AG10803 (cell line): ENCODE measurements at regions not wholly inside any gene's neighbourhood (a gene's known extent, or its start where the extent isn't known, plus 50 kb on each side); places are given as distances from the start of the nearest gene placed in this dataset.

ENCODE experiments used
- DNase-seq: peaks from one replicate; pipeline ENCODE4 v3.0.0; 2010; ENCODE audit warnings: low read depth
- H3K4me3 ChIP-seq: 2 replicates; pipeline ENCODE4 v1.5.1; 2011; ENCODE audit warnings: mild to moderate bottlenecking, low read length, control low read depth
- TF ChIP-seq, protein P1 (sequence below): conservative IDR thresholded peaks from 2 replicates; pipeline ENCODE4 v1.5.1; 2011; ENCODE audit warnings: mild to moderate bottlenecking, low read length, control low read depth, inconsistent platforms

DNA sequence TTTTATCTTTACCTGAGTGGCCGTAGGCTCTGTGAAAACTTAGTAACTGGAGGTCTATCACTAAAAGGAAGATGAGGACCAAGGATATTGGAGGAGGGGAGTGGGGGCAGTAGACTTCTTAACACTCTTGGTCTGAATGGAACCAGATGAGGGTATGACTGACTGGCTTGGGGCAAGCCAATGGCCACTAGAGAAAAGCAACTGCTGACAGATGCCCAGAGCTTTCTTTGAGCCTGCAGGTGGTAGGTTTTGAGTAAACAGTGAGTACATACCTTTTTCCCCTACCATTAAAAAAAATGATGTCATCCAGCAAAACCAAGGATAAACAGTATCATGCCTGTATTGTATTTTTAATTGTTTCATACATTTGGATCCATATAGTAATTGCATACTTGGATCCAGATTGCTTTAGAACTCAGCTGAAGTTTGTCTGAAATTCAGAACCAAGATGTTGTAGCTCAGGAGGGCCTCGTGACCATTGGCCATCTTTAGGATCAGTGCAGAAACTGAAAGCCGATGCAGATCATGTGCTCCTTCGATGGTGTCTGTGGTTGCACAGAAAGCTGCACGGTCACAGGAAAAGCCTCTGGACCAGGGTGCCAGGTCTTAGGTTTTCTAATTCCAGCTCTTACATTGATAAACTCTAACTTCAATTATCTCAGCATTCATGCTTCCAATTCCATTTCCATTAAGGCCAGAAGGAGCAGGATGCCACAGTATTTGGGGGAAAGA lies 131.0 kb downstream of the PDGFRA start:
- H3K4me3 ChIP-seq = no peak overlapping the region
- DNase-seq = no peak
- TF ChIP-seq, protein P1, sequence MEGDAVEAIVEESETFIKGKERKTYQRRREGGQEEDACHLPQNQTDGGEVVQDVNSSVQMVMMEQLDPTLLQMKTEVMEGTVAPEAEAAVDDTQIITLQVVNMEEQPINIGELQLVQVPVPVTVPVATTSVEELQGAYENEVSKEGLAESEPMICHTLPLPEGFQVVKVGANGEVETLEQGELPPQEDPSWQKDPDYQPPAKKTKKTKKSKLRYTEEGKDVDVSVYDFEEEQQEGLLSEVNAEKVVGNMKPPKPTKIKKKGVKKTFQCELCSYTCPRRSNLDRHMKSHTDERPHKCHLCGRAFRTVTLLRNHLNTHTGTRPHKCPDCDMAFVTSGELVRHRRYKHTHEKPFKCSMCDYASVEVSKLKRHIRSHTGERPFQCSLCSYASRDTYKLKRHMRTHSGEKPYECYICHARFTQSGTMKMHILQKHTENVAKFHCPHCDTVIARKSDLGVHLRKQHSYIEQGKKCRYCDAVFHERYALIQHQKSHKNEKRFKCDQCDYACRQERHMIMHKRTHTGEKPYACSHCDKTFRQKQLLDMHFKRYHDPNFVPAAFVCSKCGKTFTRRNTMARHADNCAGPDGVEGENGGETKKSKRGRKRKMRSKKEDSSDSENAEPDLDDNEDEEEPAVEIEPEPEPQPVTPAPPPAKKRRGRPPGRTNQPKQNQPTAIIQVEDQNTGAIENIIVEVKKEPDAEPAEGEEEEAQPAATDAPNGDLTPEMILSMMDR = no peak

DNA sequence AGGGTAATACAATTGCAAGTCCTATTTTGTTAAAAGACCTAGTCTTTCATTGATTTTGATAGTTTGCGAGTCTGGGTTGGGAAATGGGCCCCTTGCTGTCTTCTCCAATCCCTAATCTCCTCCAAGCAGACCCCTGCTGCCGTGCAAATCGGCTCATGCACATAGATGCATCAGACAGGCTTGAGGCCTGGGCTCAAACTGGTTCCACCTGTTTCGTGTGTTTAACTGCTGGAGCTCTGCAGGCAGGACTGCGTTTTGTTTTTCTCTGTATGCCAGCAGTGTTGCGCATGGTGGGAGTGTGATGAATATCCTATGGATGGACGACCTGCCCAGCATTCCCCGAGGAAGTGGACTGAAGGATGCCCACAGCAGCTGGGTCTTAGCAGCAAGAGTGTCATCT lies 133.9 kb downstream of the PDGFRA start:
- TF ChIP-seq, protein P1 = no peak
- no peak for DNase-seq
- H3K4me3 ChIP-seq = no peak overlapping the region

DNA sequence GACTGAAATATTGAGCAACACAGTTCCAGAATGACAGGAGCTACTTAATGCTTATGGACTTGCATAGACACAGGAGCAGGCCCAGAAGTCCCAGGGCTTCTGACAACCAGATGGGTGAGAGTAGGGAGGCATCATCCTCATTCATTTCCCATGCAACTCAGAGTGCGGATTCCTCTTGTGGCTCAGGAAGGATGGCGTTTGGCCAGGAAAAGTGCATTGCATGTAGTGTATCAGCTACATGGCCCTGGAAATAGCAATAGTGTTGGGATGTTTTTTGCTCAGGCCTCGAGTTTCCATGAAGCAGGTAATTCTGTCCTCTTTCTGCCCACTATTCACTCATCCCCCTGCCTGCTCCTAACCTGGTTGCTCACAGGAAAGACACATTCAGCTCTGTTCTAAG lies 136.6 kb downstream of the PDGFRA start:
- peak; percentile 9 for DNase-seq
- no peak overlapping the region for H3K4me3 ChIP-seq
- TF ChIP-seq, protein P1 = no peak

DNA sequence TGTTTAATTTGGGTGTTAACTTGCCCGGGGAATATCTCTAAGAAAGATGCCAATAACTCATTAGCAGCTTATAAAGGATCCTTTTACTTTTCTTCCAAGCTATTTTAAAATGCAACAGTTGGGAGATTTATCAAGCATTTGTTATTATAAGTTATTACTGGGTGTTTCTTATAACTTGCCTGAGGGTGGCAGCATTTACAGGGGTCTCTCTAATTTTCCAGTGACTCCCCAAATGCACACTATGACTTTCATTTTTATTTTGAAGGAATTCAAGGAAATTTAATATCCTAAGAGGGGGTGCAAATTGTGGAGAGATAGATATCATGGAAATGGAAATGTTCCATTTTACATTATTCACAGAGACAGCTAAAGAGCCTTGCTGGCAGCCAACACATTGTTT lies 138.0 kb downstream of the PDGFRA start:
- TF ChIP-seq, protein P1 = peak; percentile 15; the same call in 1 of the 2 replicates
- no peak for DNase-seq
- no peak overlapping the region for H3K4me3 ChIP-seq

DNA sequence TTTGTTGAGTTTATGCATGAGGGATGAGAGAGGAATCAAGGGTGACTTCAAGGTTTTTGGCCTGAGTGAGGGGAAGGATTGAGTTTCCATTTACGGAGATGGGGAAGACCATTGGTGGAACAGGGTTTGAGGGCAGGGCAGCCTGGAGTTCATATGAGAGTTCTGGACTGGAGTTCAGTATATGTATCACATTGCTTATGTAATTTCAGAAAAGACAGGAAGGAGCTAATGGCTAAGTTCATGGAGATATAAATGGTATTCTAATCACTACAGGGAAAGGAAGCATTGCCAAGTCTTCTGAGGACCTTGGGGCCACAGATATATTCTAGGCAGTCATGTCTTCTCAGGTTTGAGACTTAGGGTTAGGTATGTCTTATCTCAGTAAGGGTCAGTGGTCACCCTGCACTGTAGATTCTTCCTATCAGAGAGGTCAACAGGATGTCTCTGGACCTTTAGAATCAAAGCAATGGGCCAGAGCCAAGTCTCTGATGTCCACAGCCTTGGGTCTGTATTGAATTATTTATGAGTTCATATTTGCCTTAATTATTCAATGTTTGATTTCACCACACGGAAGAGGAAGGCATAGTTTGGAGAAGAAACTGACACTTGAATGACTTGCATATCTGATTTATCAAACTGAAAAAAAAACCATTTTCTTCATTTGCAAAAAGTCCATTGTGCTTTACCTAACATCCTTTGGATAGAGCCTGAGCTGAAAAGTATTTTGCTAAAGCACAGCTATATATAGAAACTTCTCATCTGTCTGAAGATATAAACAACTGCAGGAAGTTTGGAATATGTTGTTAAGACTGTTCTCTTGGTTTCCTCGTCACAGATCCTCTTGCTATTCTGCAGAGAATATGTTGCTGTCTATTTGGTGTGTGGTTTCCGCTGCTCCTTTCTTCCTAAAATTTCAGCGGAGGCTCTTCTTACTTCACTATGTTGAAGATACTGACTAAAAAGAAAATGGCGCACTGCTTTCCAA lies 139.5 kb downstream of the PDGFRA start:
- no peak for DNase-seq
- TF ChIP-seq, protein P1 = no peak

DNA sequence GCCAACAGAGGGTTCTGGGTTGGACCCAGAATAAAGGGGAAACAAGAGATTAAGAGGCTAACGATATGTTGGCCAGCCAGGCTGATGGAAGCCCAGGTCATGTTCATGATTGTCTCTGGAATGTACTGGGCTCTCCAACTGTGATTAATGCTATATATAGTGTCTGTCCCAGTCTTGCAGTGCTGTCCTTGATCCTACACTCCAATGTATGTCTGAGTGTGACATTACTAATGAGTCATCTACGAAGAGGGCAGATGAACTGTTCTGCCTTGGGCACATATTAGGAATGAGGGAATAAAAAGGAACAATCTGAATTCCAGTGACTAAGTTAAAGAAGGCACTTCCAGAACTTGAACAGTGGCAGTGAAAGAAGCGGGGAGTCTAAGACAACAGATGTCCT lies 142.1 kb downstream of the PDGFRA start:
- DNase-seq = no peak
- no peak overlapping the region for H3K4me3 ChIP-seq
- TF ChIP-seq, protein P1 = no peak

More for the DNA sequence above, 139.5 kb downstream of the PDGFRA start:
- H3K4me3 ChIP-seq = no peak overlapping the region
